ENCODE measurements at regions not wholly inside any gene's neighbourhood (a gene's known extent, or its start where the extent isn't known, plus 50 kb on each side); places are given as distances from the start of the nearest gene placed in this dataset.
"Not testable (repeated sequence)": the region's sequence is repeated elsewhere in the genome, so short reads cannot be mapped to it uniquely, and the experiment has no call there.

- no peak for TF ChIP-seq POLR2A (IDR thresholded peaks at IDR 0.05; ENCODE audit: low read depth, low read length)
- DNase-seq (ENCODE audit: insufficient read length, low spot score) (no peak), FAIRE-seq (no peak)
These were observed 77.5 kb upstream of the NT5E start for GRCh38 chr6:85372188-85372914.

GRCh38 chr6:85368631-85369030 is 81.3 kb upstream of the NT5E start:
- TF ChIP-seq POLR2A (IDR thresholded peaks at IDR 0.05; ENCODE audit: low read depth, low read length): no peak
- DNase-seq (ENCODE audit: insufficient read length, low spot score) (no peak), FAIRE-seq (no peak)

- DNase-seq (ENCODE audit: insufficient read length, low spot score) (peak; percentile 38), FAIRE-seq (peak; percentile 92)
- no peak for TF ChIP-seq POLR2A (IDR thresholded peaks at IDR 0.05; ENCODE audit: low read depth, low read length)
These were observed 85.5 kb upstream of the NT5E start for GRCh38 chr6:85364344-85364743.

- TF ChIP-seq POLR2A (IDR thresholded peaks at IDR 0.05; ENCODE audit: low read depth, low read length): no peak
- FAIRE-seq (no peak), DNase-seq (ENCODE audit: insufficient read length, low spot score) (no peak)
These were observed 86.0 kb upstream of the NT5E start for GRCh38 chr6:85363870-85364269.

- TF ChIP-seq POLR2A (IDR thresholded peaks at IDR 0.05; ENCODE audit: low read depth, low read length): no peak
- DNase-seq (ENCODE audit: insufficient read length, low spot score) (no peak), FAIRE-seq (peak; percentile 15)
These were observed 87.1 kb upstream of the NT5E start for GRCh38 chr6:85362652-85363310.

GRCh38 chr6:85361643-85362014 is 88.3 kb upstream of the NT5E start:
- no peak for TF ChIP-seq POLR2A (IDR thresholded peaks at IDR 0.05; ENCODE audit: low read depth, low read length)
- FAIRE-seq (peak; percentile 23), DNase-seq (ENCODE audit: insufficient read length, low spot score) (no peak)

- FAIRE-seq (peak; percentile 98), DNase-seq (ENCODE audit: insufficient read length, low spot score) (peak; percentile 48)
- no peak for TF ChIP-seq POLR2A (IDR thresholded peaks at IDR 0.05; ENCODE audit: low read depth, low read length)
These were observed 88.9 kb upstream of the NT5E start for GRCh38 chr6:85360794-85361642.

- TF ChIP-seq POLR2A (IDR thresholded peaks at IDR 0.05; ENCODE audit: low read depth, low read length): no peak
- peak; percentile 20 for FAIRE-seq
- DNase-seq (ENCODE audit: insufficient read length, low spot score): no peak
These were observed 92.2 kb upstream of the NT5E start for GRCh38 chr6:85357651-85358050.

- not testable (repeated sequence) for DNase-seq (ENCODE audit: insufficient read length, low spot score); FAIRE-seq
These were observed 93.1 kb upstream of the NT5E start for GRCh38 chr6:85356743-85357142.

GRCh38 chr6:85355816-85356215 is 94.1 kb upstream of the NT5E start:
- DNase-seq (ENCODE audit: insufficient read length, low spot score) (no peak), FAIRE-seq (peak; percentile 36)
- no peak for TF ChIP-seq POLR2A (IDR thresholded peaks at IDR 0.05; ENCODE audit: low read depth, low read length)

- no peak for TF ChIP-seq POLR2A (IDR thresholded peaks at IDR 0.05; ENCODE audit: low read depth, low read length)
- peak; percentile 86 for FAIRE-seq
- DNase-seq (ENCODE audit: insufficient read length, low spot score): peak; percentile 35
These were observed 94.9 kb upstream of the NT5E start for GRCh38 chr6:85354761-85355618.

GRCh38 chr6:85353012-85353411 is 96.9 kb upstream of the NT5E start:
- TF ChIP-seq POLR2A (IDR thresholded peaks at IDR 0.05; ENCODE audit: low read depth, low read length): no peak
- no peak for DNase-seq (ENCODE audit: insufficient read length, low spot score)
- no peak for FAIRE-seq

GRCh38 chr6:85348643-85349042 is 101.2 kb upstream of the NT5E start:
- TF ChIP-seq POLR2A (IDR thresholded peaks at IDR 0.05; ENCODE audit: low read depth, low read length): no peak
- no peak for DNase-seq (ENCODE audit: insufficient read length, low spot score)
- no peak for FAIRE-seq

Data from H54 (cell line).